ENCODE measurements at regions not wholly inside any gene's neighbourhood (a gene's known extent, or its start where the extent isn't known, plus 50 kb on each side); places are given as distances from the start of the nearest gene placed in this dataset.

DNA sequence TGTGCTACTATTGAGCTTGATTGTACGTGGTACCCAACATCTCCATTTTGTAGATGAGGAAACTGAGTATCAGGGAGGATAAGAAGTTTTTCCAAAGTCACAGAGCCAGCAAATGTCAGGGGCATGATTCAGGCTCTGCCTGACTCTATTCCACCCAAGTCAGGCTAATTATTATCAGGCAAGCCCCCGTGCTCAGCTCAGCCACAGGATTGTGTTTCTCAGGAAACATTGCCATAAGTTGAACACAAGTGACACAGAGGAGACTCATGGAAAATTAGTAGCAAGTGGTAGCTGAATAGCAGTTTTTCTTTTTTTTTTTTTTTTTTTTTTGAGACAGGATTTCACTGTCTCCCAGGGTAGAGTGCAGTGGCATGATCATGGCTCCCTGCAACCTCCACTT, 260.5 kb downstream of the C1D start:
- intact Hi-C loops (cut with DNase I, micrococcal nuclease): no loop called here
- peaks cover 1% of the 10 kb centered on the region for H3K27me3 Mint-ChIP-seq
- DNase-seq (no peak), ATAC-seq (no peak)
- no peaks in the 10 kb centered on the region for H3K36me3 Mint-ChIP-seq (ENCODE audit: low read depth)
- no peak overlapping the region for H3K27ac Mint-ChIP-seq
- no peak overlapping the region for H3K4me3 Mint-ChIP-seq
- peaks cover 2% of the 10 kb centered on the region for H3K9me3 Mint-ChIP-seq (ENCODE audit: low read depth)
- ChIA-PET POLR2A (no interaction called here), CTCF (interaction anchor here (0.6 kb wide), 1 partner anchor 55 kb away, joined by 3 read pairs; no protein-coding TSS in a partner anchor)
- no peaks in the 10 kb centered on the region for H3K4me1 Mint-ChIP-seq

GRCh38 chr2:67802824-67803223, 260.0 kb downstream of the C1D start:
- no peak overlapping the region for H3K27ac Mint-ChIP-seq
- DNase-seq: no peak
- H3K9me3 Mint-ChIP-seq (ENCODE audit: low read depth): peaks cover 2% of the 10 kb centered on the region
- no peaks in the 10 kb centered on the region for H3K4me1 Mint-ChIP-seq
- no peak overlapping the region for H3K4me3 Mint-ChIP-seq
- no peaks in the 10 kb centered on the region for H3K27me3 Mint-ChIP-seq
- ChIA-PET POLR2A (interaction anchor here (0.5 kb wide), 1 partner anchor 939 kb away, joined by 3 read pairs; no protein-coding TSS in a partner anchor), CTCF (interaction anchor here (0.6 kb wide), 1 partner anchor 55 kb away, joined by 3 read pairs; no protein-coding TSS in a partner anchor)
- no peak for ATAC-seq
- intact Hi-C loops (cut with DNase I, micrococcal nuclease): no loop called here
- no peaks in the 10 kb centered on the region for H3K36me3 Mint-ChIP-seq (ENCODE audit: low read depth)

DNA sequence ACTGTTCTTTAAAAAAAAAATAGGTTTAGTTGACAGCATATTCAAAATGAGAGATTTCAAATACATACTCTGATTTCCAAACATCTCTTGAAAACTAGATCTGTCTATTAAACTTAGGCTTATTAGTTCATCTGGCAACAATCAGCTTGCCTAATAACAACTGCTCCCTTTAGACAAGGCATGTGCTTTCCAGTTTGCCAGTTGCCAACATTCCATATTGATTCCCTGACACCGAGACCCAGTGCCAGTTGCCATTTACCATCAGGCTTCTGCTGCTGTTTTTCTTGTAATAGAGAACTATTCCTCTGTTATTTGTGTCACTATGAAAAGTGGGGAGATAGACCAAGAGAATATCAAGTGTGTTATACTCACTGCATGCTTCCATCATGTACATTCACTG, 256.0 kb downstream of the C1D start:
- Mint-ChIP-seq H3K9me3 (ENCODE audit: low read depth) (peaks cover 9% of the 10 kb centered on the region), H3K27ac (no peak overlapping the region), H3K4me1 (no peaks in the 10 kb centered on the region), H3K27me3 (peaks cover 11% of the 10 kb centered on the region), H3K4me3 (no peak overlapping the region), H3K36me3 (ENCODE audit: low read depth) (no peaks in the 10 kb centered on the region)
- ChIA-PET POLR2A (no interaction called here), CTCF (no interaction called here)
- intact Hi-C loops (cut with DNase I, micrococcal nuclease): no loop called here
- DNase-seq (no peak), ATAC-seq (no peak)

GRCh38 chr2:67808112-67808511, 254.7 kb downstream of the C1D start:
- ChIA-PET POLR2A (no interaction called here), CTCF (no interaction called here)
- ATAC-seq: no peak
- no peak overlapping the region for H3K4me3 Mint-ChIP-seq
- peaks cover 14% of the 10 kb centered on the region for H3K27me3 Mint-ChIP-seq
- no peak for DNase-seq
- H3K4me1 Mint-ChIP-seq: no peaks in the 10 kb centered on the region
- intact Hi-C loops (cut with DNase I, micrococcal nuclease): no loop called here
- no peaks in the 10 kb centered on the region for H3K36me3 Mint-ChIP-seq (ENCODE audit: low read depth)
- H3K27ac Mint-ChIP-seq: no peak overlapping the region
- H3K9me3 Mint-ChIP-seq (ENCODE audit: low read depth): peaks cover 11% of the 10 kb centered on the region

DNA sequence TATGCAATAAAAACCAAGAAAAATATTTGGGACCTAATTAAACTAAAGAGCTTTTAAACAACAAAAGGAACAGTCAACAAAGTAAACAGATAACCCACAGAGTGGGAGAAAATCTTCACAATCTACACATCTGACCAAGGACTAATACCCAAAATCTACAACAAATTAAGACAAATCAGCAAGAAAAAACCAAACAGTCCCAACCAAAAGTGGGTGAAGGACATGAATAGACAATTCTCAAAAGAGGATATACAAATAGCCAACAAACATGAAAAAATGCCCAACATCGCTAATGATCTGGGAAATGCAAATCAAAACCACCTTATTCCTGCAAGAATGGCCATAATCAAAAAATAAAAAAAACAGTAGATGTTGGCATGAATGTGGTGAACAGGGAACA, 250.1 kb downstream of the C1D start:
- Mint-ChIP-seq H3K27ac (no peak overlapping the region), H3K4me3 (no peak overlapping the region), H3K9me3 (ENCODE audit: low read depth) (peaks cover 9% of the 10 kb centered on the region), H3K27me3 (peaks cover 16% of the 10 kb centered on the region), H3K36me3 (ENCODE audit: low read depth) (no peaks in the 10 kb centered on the region), H3K4me1 (no peaks in the 10 kb centered on the region)
- intact Hi-C loops (cut with DNase I, micrococcal nuclease): no loop called here
- ATAC-seq (no peak), DNase-seq (no peak)
- ChIA-PET CTCF (no interaction called here), POLR2A (no interaction called here)

- ATAC-seq: no peak
- no peak overlapping the region for H3K4me3 Mint-ChIP-seq
These were observed 239.1 kb downstream of the C1D start for GRCh38 chr2:67823726-67824125.

GRCh38 chr2:67824186-67824585, 238.6 kb downstream of the C1D start:
- Mint-ChIP-seq H3K27ac (no peak overlapping the region), H3K9me3 (ENCODE audit: low read depth) (no peaks in the 10 kb centered on the region), H3K36me3 (ENCODE audit: low read depth) (no peaks in the 10 kb centered on the region), H3K4me1 (no peaks in the 10 kb centered on the region), H3K4me3 (no peak overlapping the region), H3K27me3 (no peaks in the 10 kb centered on the region)
- no peak for DNase-seq
- POLR2A ChIA-PET: no interaction called here
- no peak for ATAC-seq
- intact Hi-C loops (cut with DNase I, micrococcal nuclease): no loop called here
- CTCF ChIA-PET: interaction anchor here (1.5 kb wide), 1 partner anchor 10 kb away, joined by 3 read pairs; no protein-coding TSS in a partner anchor

More at GRCh38 chr2:67823726-67824125, 239.1 kb downstream of the C1D start:
- CTCF ChIA-PET: interaction anchor here (0.6 to 1.5 kb wide), 2 partner anchors 9 to 39 kb away, joined by 3 read pairs; no protein-coding TSS in a partner anchor
- intact Hi-C loops (cut with DNase I, micrococcal nuclease): no loop called here
- no peaks in the 10 kb centered on the region for H3K27me3 Mint-ChIP-seq
- H3K36me3 Mint-ChIP-seq (ENCODE audit: low read depth): no peaks in the 10 kb centered on the region
- H3K9me3 Mint-ChIP-seq (ENCODE audit: low read depth): no peaks in the 10 kb centered on the region
- DNase-seq: no peak
- POLR2A ChIA-PET: no interaction called here
- no peak overlapping the region for H3K27ac Mint-ChIP-seq
- no peaks in the 10 kb centered on the region for H3K4me1 Mint-ChIP-seq

GRCh38 chr2:67825476-67825875, 237.3 kb downstream of the C1D start:
- H3K36me3 Mint-ChIP-seq (ENCODE audit: low read depth): no peaks in the 10 kb centered on the region
- intact Hi-C loops (cut with DNase I, micrococcal nuclease): no loop called here
- no peak overlapping the region for H3K27ac Mint-ChIP-seq
- DNase-seq (no peak), ATAC-seq (no peak)
- no peaks in the 10 kb centered on the region for H3K9me3 Mint-ChIP-seq (ENCODE audit: low read depth)
- no peaks in the 10 kb centered on the region for H3K4me1 Mint-ChIP-seq
- CTCF ChIA-PET: interaction anchor here (0.8 kb wide), 1 partner anchor 16 kb away, joined by 3 read pairs; no protein-coding TSS in a partner anchor
- no peak overlapping the region for H3K4me3 Mint-ChIP-seq
- POLR2A ChIA-PET: no interaction called here
- no peaks in the 10 kb centered on the region for H3K27me3 Mint-ChIP-seq

DNA sequence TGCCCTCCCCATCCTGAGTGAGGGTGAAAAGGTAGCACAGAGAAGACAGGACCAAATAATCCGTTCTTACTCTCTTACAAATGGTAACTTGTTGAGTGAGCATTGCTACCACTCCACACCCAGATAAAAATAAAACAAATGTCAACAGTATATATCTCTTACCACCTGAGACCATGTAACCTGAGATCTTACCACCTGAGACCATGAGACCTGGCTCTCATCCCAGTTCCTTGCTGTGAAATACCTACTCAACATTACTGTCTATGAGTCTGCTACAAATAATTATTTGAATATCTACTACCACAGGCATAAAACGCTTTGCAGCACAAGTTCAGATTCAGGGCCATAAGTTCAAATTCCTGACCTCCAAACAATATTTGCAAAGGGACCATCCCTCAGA, 234.7 kb downstream of the C1D start:
- Mint-ChIP-seq H3K4me1 (no peaks in the 10 kb centered on the region), H3K36me3 (ENCODE audit: low read depth) (no peaks in the 10 kb centered on the region), H3K9me3 (ENCODE audit: low read depth) (no peaks in the 10 kb centered on the region), H3K27ac (no peak overlapping the region), H3K27me3 (no peaks in the 10 kb centered on the region), H3K4me3 (no peak overlapping the region)
- ChIA-PET CTCF (no interaction called here), POLR2A (no interaction called here)
- ATAC-seq (no peak), DNase-seq (no peak)
- intact Hi-C loops (cut with DNase I, micrococcal nuclease): no loop called here

DNA sequence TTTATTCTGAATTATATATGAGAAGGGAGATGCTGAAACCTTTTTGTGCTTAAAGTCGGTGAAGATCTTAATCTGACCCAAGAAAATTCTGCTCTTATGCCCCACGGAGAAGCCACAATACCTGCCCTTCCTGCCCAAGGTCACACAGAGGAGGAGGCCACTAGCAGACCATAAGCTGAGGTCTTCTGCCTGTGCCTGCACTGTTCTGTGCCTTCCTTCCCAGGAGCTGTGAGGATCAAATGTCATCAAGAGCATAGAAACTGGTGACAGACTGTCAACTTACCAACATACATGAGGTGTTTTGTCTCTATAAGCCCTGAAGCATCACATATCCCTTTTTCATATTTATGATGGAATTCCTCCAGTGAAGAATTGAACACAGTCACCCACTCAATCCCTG, 233.3 kb downstream of the C1D start:
- no peak overlapping the region for H3K4me3 Mint-ChIP-seq
- intact Hi-C loops (cut with DNase I, micrococcal nuclease): no loop called here
- no peaks in the 10 kb centered on the region for H3K27me3 Mint-ChIP-seq
- ChIA-PET POLR2A (no interaction called here), CTCF (interaction anchor here (0.7 kb wide), 1 partner anchor 785 kb away, joined by 3 read pairs; no protein-coding TSS in a partner anchor)
- H3K36me3 Mint-ChIP-seq (ENCODE audit: low read depth): no peaks in the 10 kb centered on the region
- ATAC-seq (no peak), DNase-seq (no peak)
- no peaks in the 10 kb centered on the region for H3K9me3 Mint-ChIP-seq (ENCODE audit: low read depth)
- H3K4me1 Mint-ChIP-seq: no peaks in the 10 kb centered on the region
- H3K27ac Mint-ChIP-seq: no peak overlapping the region

- H3K9me3 Mint-ChIP-seq (ENCODE audit: low read depth): no peaks in the 10 kb centered on the region
- CTCF ChIA-PET: interaction anchor here (1.5 kb wide), 1 partner anchor 8 kb away, joined by 4 read pairs; no protein-coding TSS in a partner anchor
- no peaks in the 10 kb centered on the region for H3K36me3 Mint-ChIP-seq (ENCODE audit: low read depth)
- POLR2A ChIA-PET: no interaction called here
- no peak overlapping the region for H3K4me3 Mint-ChIP-seq
- no peak overlapping the region for H3K27ac Mint-ChIP-seq
- intact Hi-C loops (cut with DNase I, micrococcal nuclease): no loop called here
- H3K27me3 Mint-ChIP-seq: no peaks in the 10 kb centered on the region
- no peaks in the 10 kb centered on the region for H3K4me1 Mint-ChIP-seq
- DNase-seq: no peak
- ATAC-seq: no peak
These were observed 229.2 kb downstream of the C1D start for GRCh38 chr2:67833632-67834031.

- ChIA-PET CTCF (no interaction called here), POLR2A (no interaction called here)
- no peaks in the 10 kb centered on the region for H3K4me1 Mint-ChIP-seq
- H3K27me3 Mint-ChIP-seq: no peaks in the 10 kb centered on the region
- no peaks in the 10 kb centered on the region for H3K9me3 Mint-ChIP-seq (ENCODE audit: low read depth)
- H3K27ac Mint-ChIP-seq: no peak overlapping the region
- H3K36me3 Mint-ChIP-seq (ENCODE audit: low read depth): no peaks in the 10 kb centered on the region
- DNase-seq (no peak), ATAC-seq (no peak)
- intact Hi-C loops (cut with DNase I, micrococcal nuclease): no loop called here
- no peak overlapping the region for H3K4me3 Mint-ChIP-seq
These were observed 228.3 kb downstream of the C1D start for GRCh38 chr2:67834482-67834881.

DNA sequence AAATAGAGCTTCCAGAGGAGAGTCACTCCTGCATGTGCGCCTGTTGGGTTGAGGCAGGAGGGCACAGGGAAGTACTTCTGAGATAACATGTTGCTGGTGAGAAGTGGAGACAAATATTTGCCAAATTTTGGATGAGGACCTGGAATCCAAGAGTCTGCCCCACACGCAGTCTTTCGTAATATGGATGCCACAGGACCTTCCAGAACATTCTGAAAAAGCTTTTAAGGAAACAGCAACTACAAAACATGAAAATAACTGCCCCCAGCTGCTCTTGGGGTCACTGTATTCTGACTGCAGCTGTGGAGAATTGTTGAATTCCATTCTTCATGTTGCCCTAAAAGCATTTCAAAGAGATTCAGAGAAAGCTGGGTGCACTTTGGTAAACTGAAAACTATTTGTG, 227.5 kb downstream of the C1D start:
- POLR2A ChIA-PET: no interaction called here
- no peak for DNase-seq
- Mint-ChIP-seq H3K9me3 (ENCODE audit: low read depth) (no peaks in the 10 kb centered on the region), H3K4me3 (no peak overlapping the region), H3K4me1 (no peaks in the 10 kb centered on the region), H3K36me3 (ENCODE audit: low read depth) (no peaks in the 10 kb centered on the region), H3K27ac (no peak overlapping the region), H3K27me3 (no peaks in the 10 kb centered on the region)
- ATAC-seq: no peak
- intact Hi-C loops (cut with DNase I, micrococcal nuclease): no loop called here
- CTCF ChIA-PET: interaction anchor here (0.7 kb wide), 1 partner anchor 1117 kb away, joined by 3 read pairs; the partner anchor contains the start of gene GKN2

Data from activated CD4-positive, alpha-beta T cell treated with anti-CD3 and anti-CD28 coated beads for 36 hours (primary cell).